ENCODE measurements at regions not wholly inside any gene's neighbourhood (a gene's known extent, or its start where the extent isn't known, plus 50 kb on each side); places are given as distances from the start of the nearest gene placed in this dataset.

DNA sequence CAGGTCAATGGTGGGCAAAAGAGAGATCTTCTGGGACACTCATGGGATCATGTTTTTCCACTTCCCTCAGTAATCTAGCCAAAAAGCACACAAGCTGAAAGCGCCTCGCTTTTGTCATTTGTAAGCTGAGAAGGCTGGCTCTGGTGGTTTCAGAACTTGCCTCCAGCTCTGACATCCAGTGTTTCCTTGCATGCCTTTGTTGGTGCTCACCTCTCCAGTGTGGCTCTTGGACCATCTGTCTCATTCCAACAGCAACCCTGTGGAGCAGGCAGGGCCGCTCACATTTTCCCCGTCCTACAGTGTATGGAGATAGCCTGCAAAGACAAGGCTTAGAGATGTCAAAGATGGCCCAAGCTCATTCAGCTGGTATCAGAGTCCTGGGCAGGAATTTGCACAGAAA lies 160.8 kb upstream of the KLF4 start:
- peaks cover 1 to 4% of the 10 kb centered on the region in 2 experiments for H3K27me3 ChIP-seq (ENCODE audit: control insufficient read depth in 2 of 2, insufficient read depth in 2 of 2, low read length in 2 of 2)
- no peaks in the 10 kb centered on the region for H4K20me1 ChIP-seq (replicated peaks; ENCODE audit: control insufficient read depth, extremely low read depth, insufficient read depth, low read length)
- CTCF ChIA-PET: no interaction called here
- POLR2A ChIA-PET: no interaction called here
- H3K9ac ChIP-seq (replicated peaks; ENCODE audit: extremely low read depth, insufficient read depth, low read length): no peak overlapping the region
- H3K9me1 ChIP-seq (replicated peaks; ENCODE audit: control insufficient read depth, extremely low read depth, insufficient read depth, low read length): no peaks in the 10 kb centered on the region
- no peak overlapping the region for H3K4me2 ChIP-seq (ENCODE audit: insufficient read depth, low read length)
- H2AFZ ChIP-seq (ENCODE audit: low read depth, low read length): no peak overlapping the region
- H3K27ac ChIP-seq (ENCODE audit: insufficient read depth, low read depth, low read length): no peak overlapping the region
- FAIRE-seq: no peak
- intact Hi-C loops (cut with micrococcal nuclease): no loop called here
- no peaks in the 10 kb centered on the region for H3K9me3 ChIP-seq (replicated peaks; ENCODE audit: control insufficient read depth, insufficient read depth, low read length)
- BruUV-seq (replicated peaks): no TSS peak
- TF ChIP-seq GATA2 (IDR thresholded peaks at IDR 0.05; ENCODE audit: insufficient read depth, insufficient read length, low read depth, low read length): no peak
- TF ChIP-seq JUN (IDR thresholded peaks at IDR 0.05; ENCODE audit: borderline replicate concordance, insufficient read depth, insufficient read length, low read depth): no peak
- no peak for TF ChIP-seq EZH2 (IDR thresholded peaks at IDR 0.05; ENCODE audit: borderline replicate concordance, low read depth, low read length, severe bottlenecking)
- TF ChIP-seq, protein P1, sequence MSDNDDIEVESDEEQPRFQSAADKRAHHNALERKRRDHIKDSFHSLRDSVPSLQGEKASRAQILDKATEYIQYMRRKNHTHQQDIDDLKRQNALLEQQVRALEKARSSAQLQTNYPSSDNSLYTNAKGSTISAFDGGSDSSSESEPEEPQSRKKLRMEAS (IDR thresholded peaks at IDR 0.05; ENCODE audit: insufficient read depth, insufficient read length): no peak
- peaks cover 4% of the 10 kb centered on the region for H3K4me1 ChIP-seq (ENCODE audit: control insufficient read depth, extremely low read depth, insufficient read depth, low read length)
- H3K36me3 ChIP-seq (ENCODE audit: control insufficient read depth in 2 of 2, extremely low read depth in 1 of 2, insufficient read depth in 2 of 2, low read length in 2 of 2): no peaks in the 10 kb centered on the region
- DNase-seq (ENCODE audit: low read depth, low spot score): no peak
- dilution Hi-C loops (cut with MboI; ENCODE audit: extremely low pct_ligation_motif_present, low sequenced_read_pairs): no loop called here
- no peak overlapping the region for H3K4me3 ChIP-seq (replicated peaks in 1 of 3; ENCODE audit: insufficient read depth in 1 of 3, low read depth in 1 of 3, low read length in 3 of 3)
- H3K79me2 ChIP-seq (ENCODE audit: control insufficient read depth, insufficient read depth, low read length): no peaks in the 10 kb centered on the region

DNA sequence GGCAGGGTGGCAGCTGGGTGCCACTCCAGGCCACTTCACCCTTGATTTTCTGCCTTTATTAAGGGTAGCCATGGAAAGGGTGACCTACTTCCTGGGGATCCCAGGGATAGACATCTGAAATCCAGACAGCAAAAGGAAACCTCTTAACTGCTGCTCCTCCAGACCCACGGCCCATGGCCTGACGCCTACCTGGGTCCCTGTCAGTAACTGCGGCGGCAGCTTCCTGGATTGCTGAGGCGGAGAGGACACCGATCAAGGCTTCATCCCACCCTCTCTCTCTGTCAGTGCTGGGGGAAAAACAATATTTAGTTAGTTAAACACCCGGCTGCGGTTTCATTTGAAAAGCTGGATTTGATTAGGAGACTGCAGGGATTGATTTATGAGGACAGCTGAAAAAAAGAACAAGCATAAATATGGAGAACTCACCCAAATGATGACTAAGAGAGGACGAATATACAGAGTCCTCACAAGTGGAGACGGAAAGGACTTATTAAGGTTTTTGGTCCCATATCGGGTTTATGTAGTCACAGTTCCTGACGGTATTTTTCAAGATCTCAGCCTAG lies 158.7 kb upstream of the KLF4 start:
- no peak overlapping the region for H2AFZ ChIP-seq (ENCODE audit: low read depth, low read length)
- H3K9me1 ChIP-seq (replicated peaks; ENCODE audit: control insufficient read depth, extremely low read depth, insufficient read depth, low read length): no peaks in the 10 kb centered on the region
- no peak overlapping the region for H3K4me3 ChIP-seq (replicated peaks in 1 of 3; ENCODE audit: insufficient read depth in 1 of 3, low read depth in 1 of 3, low read length in 3 of 3)
- no peaks in the 10 kb centered on the region for H4K20me1 ChIP-seq (replicated peaks; ENCODE audit: control insufficient read depth, extremely low read depth, insufficient read depth, low read length)
- H3K36me3 ChIP-seq (ENCODE audit: control insufficient read depth in 2 of 2, extremely low read depth in 1 of 2, insufficient read depth in 2 of 2, low read length in 2 of 2): no peaks in the 10 kb centered on the region
- H3K4me1 ChIP-seq (ENCODE audit: control insufficient read depth, extremely low read depth, insufficient read depth, low read length): peaks cover 10% of the 10 kb centered on the region
- FAIRE-seq: no peak
- no peaks in the 10 kb centered on the region for H3K79me2 ChIP-seq (ENCODE audit: control insufficient read depth, insufficient read depth, low read length)
- H3K27me3 ChIP-seq (ENCODE audit: control insufficient read depth in 2 of 2, insufficient read depth in 2 of 2, low read length in 2 of 2): peaks cover 0 to 1% of the 10 kb centered on the region in 2 experiments
- intact Hi-C loops (cut with micrococcal nuclease) (no loop called here), dilution Hi-C loops (cut with MboI; ENCODE audit: extremely low pct_ligation_motif_present, low sequenced_read_pairs) (no loop called here)
- TF ChIP-seq POLR2A (IDR thresholded peaks at IDR 0.05; ENCODE audit: low read depth, low read length) (no peak), POLR2AphosphoS5 (IDR thresholded peaks at IDR 0.05; ENCODE audit: insufficient read depth, low read depth, low read length) (no peak), MYC (IDR thresholded peaks at IDR 0.05; ENCODE audit: low read depth, low read length) (no peak), JUN (IDR thresholded peaks at IDR 0.05; ENCODE audit: borderline replicate concordance, insufficient read depth, insufficient read length, low read depth) (no peak), GATA2 (IDR thresholded peaks at IDR 0.05; ENCODE audit: insufficient read depth, insufficient read length, low read depth, low read length) (no peak), EZH2 (IDR thresholded peaks at IDR 0.05; ENCODE audit: borderline replicate concordance, low read depth, low read length, severe bottlenecking) (no peak)
- TF ChIP-seq, protein P1 (IDR thresholded peaks at IDR 0.05; ENCODE audit: insufficient read depth, insufficient read length): no peak
- TF ChIP-seq, protein P2, sequence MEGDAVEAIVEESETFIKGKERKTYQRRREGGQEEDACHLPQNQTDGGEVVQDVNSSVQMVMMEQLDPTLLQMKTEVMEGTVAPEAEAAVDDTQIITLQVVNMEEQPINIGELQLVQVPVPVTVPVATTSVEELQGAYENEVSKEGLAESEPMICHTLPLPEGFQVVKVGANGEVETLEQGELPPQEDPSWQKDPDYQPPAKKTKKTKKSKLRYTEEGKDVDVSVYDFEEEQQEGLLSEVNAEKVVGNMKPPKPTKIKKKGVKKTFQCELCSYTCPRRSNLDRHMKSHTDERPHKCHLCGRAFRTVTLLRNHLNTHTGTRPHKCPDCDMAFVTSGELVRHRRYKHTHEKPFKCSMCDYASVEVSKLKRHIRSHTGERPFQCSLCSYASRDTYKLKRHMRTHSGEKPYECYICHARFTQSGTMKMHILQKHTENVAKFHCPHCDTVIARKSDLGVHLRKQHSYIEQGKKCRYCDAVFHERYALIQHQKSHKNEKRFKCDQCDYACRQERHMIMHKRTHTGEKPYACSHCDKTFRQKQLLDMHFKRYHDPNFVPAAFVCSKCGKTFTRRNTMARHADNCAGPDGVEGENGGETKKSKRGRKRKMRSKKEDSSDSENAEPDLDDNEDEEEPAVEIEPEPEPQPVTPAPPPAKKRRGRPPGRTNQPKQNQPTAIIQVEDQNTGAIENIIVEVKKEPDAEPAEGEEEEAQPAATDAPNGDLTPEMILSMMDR (IDR thresholded peaks at IDR 0.05; ENCODE audit: extremely low read depth in 1 of 2, insufficient read depth in 1 of 2, low read depth in 1 of 2, low read length in 2 of 2): no peak
- H3K9me3 ChIP-seq (replicated peaks; ENCODE audit: control insufficient read depth, insufficient read depth, low read length): no peaks in the 10 kb centered on the region
- no peak overlapping the region for H3K27ac ChIP-seq (ENCODE audit: insufficient read depth, low read depth, low read length)
- ChIA-PET CTCF (no interaction called here), POLR2A (no interaction called here)
- DNase-seq (ENCODE audit: low read depth, low spot score): no peak
- no peak overlapping the region for H3K4me2 ChIP-seq (ENCODE audit: insufficient read depth, low read length)
- no TSS peak for BruUV-seq (replicated peaks)
- no peak overlapping the region for H3K9ac ChIP-seq (replicated peaks; ENCODE audit: extremely low read depth, insufficient read depth, low read length)

All from endothelial cell of umbilical vein (primary cell).